ENCODE measurements at regions not wholly inside any gene's neighbourhood (a gene's known extent, or its start where the extent isn't known, plus 50 kb on each side); places are given as distances from the start of the nearest gene placed in this dataset.

GRCh38 chr3:170728181-170728580 is 141.8 kb downstream of the RPL22L1 start:
- no peak for FAIRE-seq

GRCh38 chr3:170727754-170728153 is 141.9 kb upstream of the SLC7A14 start:
- FAIRE-seq, result no peak

GRCh38 chr3:170726976-170727661 is 141.2 kb upstream of the SLC7A14 start:
- FAIRE-seq, result no peak

- FAIRE-seq, result no peak
These were observed 139.4 kb upstream of the SLC7A14 start for GRCh38 chr3:170725285-170725731.

DNA sequence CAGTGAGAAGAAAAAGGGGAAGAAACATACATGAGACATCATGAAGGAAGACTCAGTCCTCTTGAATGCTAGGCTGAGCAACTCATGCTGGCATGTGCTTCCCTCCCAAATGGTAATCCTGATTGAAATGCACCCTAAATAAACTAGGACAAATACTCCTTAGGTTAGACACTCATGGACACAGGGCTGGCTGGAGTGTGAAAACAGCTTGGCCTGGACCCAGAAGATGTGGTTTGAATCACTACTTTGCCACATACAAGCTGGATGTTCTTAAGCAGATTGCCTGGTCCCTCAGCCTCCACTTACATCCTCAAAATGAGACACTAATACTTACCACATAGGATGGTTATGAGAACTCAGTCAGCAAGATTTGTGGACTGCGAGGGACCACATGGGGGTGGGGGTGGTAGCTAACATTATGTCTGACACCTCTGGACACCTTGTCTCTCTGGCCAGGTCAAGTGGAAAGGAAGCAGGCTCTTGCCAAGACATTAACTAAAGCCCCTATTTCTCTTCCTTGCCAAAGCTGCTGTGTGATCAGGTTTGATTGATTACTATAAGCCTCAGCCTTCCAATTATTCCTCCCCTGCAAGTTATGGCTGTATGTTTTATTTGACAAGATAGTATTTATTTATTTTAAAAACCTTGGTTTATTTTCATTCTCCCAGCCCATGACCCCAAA is 138.9 kb upstream of the SLC7A14 start:
- no peak for FAIRE-seq

DNA sequence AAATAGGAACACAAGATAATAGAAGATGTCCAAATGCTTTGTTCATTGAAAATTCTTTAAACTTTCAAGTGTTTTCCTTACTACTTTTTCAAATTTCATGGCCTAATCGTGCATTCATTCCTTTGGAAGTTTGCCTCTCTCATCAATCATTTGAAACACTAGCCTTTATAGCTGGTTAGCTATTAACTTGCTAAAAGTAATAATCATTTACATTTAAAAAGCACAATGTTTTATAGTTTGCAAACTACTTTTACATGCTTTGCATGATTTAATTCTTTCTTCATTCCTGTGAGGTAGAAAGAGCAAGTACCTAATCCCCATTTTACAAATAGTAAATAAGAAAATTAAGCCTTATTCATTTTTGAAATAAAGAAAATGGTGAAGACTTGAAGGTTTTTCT is 137.4 kb upstream of the SLC7A14 start:
- FAIRE-seq, result no peak

GRCh38 chr3:170721563-170721962 is 135.7 kb upstream of the SLC7A14 start:
- no peak for FAIRE-seq

GRCh38 chr3:170719300-170719699 is 133.4 kb upstream of the SLC7A14 start:
- FAIRE-seq, result no peak

DNA sequence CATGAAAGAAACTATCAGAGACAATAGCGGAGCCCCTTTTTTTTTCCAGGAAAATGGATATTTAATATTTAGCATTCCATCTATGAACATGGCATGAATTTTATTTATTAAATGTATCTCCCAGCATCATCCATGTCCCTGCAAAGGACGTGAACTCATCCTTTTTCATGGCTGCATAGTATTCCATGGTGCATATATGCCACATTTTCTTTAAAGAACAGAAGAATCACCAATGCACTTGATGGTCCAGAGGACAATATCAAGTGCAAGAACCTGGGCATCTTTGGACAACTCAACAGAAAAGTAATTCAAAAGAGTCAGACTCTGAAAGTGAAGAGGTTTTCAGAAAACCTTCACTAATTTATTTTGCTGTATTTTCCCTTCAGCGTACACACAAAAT is 133.0 kb upstream of the SLC7A14 start:
- no peak for FAIRE-seq

DNA sequence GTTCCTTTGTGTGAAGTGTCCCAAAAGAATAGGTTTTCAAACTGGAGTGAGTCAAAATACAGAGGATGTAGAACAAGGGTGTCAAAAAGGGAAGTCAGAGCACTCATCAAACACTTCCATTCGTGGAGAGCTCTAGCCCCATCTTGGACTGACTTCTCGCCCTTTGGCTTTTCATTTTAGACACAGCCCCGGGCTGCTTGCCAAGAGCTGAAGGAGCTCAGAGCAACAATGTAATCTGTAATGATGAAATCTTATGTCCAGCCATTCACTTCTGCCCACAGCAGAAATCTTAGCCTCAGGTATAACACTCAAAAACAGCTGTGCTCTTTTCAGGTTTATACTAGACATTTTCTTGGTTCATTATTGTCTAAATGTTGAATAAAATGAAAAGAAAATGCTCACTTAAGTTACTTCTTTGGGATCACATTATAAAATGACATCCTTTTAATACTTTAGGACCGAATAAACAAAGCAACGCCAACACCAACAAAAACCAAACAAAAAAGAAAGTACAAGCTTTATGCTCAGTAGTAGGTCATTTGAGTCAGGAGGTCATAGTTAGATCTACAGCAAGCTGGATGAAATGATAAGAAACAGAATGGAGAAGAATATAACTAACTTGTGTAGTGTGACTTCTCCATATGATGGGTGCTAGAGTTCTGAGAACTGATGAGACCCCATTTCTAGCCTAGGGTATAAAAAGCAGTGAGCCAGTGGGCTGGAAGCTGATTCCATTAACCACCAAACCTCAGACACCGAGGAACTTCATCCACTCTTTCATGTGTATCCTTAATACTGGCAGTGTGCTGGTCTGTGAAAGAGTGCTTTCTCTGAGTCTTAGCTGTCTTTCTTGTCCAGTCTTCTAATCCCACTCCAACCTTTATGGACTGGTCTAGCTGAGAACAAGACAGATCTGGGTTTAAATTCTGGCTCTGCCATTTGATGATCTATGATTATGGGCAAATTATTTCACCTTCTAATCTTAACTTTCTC is 131.8 kb upstream of the SLC7A14 start:
- no peak for FAIRE-seq

DNA sequence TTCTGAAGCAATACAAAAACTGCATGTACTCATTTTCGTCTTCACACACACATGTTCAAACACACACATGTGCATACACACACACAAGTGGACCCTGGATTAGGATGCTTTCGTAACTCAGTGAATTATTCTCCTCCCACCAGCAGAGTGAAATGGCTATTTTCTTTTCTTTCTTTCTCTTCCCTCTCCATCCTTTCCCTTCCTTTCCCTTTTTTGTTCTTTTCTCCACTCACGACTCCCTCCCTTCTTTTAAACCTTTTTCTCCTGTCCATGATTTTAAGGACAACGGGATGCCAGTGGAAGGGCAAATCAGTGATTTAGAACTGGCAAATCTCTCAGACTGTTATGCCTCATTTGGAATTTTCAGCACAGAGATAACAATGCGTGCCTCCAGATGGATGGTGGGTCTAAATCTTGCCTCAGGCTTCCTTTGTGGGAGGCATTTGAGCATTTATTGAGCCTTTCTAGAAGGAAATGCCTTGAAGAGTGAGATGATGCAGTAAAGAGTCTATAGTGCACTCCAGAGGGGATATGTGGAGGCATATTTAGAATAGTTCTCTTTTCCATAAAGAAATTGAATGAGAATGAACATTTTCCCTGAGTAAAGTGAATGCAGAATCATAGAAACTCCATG is 130.4 kb upstream of the SLC7A14 start:
- no peak for FAIRE-seq

GRCh38 chr3:170714562-170715535 is 129.0 kb upstream of the SLC7A14 start:
- FAIRE-seq, result no peak

DNA sequence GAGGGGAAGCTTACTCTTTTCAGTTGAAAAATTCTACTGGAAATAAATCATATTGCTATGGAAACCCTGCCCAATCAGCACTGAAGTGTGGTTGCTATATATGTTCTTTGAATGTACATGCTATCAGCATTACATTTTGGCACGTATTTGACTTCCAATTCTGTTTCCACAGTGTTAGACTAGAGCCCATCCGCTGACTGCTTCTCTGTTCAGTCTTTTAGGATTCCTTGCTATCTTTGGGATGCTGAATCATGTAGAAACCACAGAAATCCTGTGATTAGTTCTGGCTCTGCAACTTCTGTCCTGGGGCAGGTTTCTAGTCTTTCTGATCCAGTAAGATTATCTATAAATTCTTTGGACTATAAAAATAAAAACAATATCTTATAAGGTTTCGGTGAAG is 128.2 kb upstream of the SLC7A14 start:
- no peak for FAIRE-seq

DNA sequence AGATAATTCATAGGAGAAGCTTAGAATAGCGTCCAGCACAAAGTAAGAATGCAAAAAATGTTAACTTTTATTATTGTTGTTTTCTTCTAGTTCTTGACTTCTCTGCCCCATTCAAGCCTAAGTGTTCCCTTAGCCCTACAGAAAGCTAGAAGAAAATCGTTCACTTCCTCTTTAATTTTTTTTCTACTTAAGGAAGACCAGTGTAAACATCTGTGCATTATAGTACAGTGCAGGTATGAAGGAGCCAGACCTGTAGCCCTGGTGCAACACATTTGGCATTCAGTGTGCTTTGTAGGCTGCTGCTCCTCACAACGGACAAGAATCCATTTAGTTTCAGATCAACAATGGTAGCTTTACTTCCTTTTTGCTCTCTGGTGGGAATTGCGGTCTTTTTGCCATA is 127.8 kb upstream of the SLC7A14 start:
- no peak for FAIRE-seq

GRCh38 chr3:170712798-170713197 is 126.9 kb upstream of the SLC7A14 start:
- FAIRE-seq, result no peak

DNA sequence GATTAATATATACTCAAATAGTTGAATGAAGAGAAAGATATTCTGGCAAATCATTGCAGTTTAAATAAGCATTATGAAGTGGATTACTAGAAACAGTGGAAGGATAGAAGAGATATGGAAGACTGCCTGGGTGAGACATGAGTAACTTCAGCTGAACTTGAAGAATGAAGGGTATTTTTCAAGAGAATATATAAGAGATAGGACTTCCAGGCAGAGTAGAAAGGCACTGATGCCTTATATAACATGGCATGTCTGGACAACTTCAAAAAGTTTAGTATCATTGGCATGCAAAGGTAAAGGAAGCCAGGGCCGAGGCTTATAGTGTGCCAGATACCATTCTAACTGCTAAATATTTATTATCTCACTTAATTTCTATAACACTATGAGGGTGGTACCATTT is 126.5 kb upstream of the SLC7A14 start:
- FAIRE-seq, result no peak

DNA sequence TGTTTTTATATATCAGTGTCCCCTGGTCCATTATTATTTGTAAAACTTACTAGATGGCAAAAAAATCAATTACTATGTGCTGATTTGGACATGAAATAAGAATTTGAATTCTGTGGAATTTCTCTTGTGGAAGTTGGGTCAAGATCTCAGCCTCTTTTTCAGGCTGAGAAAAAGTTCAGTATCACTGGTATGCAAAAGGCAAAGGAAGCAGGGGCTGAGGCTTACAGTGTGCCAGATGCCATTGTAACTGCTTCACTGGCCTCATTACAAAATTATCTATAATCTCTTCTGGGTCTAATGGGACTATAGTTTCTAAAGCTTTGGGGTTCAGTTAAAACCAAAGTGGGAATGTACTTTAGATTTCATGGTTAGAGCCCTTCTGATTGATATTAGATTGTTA is 125.9 kb upstream of the SLC7A14 start:
- no peak for FAIRE-seq

DNA sequence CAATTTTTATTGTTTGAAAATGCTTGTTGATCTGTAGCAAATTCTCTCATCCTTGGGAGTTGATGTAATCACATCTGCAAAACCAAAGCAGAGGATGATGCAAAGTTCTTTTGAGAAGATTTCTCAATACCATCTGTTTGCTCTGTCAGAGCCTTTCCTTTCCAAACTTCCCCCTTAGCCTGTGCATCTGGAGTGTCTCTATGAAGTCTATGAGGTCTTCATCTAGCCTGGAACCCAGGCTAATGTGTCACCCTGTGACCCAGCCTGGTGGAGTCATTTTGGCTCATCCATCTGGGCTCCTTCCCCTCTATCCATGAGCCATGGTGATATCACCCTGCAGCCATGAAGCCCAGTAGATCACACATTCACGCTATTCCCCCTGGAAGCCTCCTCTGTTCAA is 123.2 kb upstream of the SLC7A14 start:
- FAIRE-seq, result no peak

- no peak for FAIRE-seq
These were observed 122.0 kb upstream of the SLC7A14 start for GRCh38 chr3:170707899-170708298.

GRCh38 chr3:170705131-170705530 is 119.3 kb upstream of the SLC7A14 start:
- FAIRE-seq, result no peak

DNA sequence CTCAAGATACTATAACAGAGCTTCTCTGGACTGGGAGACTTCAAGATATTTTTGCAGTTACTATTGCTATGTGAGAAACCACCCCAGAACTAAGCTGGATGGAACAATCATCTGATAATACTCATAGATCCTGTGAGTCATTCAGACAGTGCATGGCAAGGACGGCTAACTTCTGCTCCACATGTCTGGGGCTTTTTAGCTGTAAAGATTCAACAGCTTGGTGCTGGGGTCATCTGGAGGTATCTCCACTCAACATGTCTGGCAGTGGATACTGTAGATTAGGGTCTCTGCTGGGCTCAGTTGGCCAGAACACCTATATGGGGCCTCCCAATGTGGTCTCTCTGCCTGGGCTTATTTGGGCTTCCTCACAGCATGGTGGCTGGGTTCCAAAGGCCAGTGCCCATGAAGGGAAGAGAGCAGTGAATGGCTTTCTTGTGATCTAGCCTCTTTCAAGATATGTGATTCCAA is 117.3 kb upstream of the SLC7A14 start:
- no peak for FAIRE-seq
